Uterus (tissue), 2 donors: ENCODE measurements at regions not wholly inside any gene's neighbourhood (a gene's known extent, or its start where the extent isn't known, plus 50 kb on each side); places are given as distances from the start of the nearest gene placed in this dataset.
A peak's percentile ranks its signal among the peaks of the same experiment; 100 is the strongest.

ENCODE experiments used
- POLR2A ChIP-seq, 2 donors: fragments of 450-650 bp; IDR thresholded peaks; one replicate each; pipeline ENCODE4 v1.6.1; 2016; ENCODE audit warnings: antibody characterized with exemption in 2 of 2, mild to moderate bottlenecking in 1 of 2, moderate library complexity in 1 of 2
- TF ChIP-seq, protein P1 (sequence below), 4 experiments: fragments of 200-600 bp in 2 of 4; fragments of 450-650 bp in 2 of 4; sonication (generic) in 2 of 4; IDR thresholded peaks; one replicate each; pipeline ENCODE4 v1.5.1; 2016 to 2019; ENCODE audit warnings: antibody characterized with exemption in 4 of 4, mild to moderate bottlenecking in 2 of 4, moderate library complexity in 1 of 4

DNA sequence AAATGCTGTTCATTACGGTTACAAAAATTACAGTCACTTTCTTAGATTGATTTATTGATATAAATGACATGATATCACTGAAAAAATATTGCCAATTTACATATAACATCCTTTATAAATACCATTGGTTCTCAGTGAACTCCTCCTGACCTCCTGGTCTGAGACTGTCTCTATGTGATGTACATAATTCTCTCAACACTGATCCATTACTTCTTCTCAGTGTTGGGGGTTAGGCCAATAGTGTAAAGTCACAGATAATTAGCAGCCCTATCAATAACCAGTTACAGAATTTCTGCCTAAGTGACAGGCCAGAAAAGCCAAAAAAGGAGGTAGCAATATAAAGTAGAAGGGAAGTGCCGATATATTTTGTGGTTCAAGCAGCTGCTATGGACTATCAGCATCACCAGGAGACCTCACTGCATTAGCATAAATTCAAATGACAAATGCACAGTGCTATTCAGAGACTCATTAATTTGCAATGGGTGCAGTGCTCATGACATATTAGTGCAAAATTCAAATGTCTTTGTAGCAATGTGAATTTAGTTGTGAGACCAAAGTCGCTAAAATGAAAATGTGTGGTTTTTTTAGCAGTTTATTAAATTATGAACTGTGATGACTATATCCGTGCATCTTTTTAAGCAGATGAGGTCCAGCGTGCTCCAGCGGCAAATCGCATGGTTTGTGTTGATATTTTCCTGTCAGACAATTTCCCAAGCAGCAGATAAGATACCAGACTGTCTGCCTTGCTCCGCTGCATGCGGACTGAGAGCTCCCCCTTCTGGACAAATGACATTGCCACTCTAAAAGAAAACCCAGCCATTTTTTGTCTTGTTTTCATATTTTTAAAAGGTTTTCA is 144.6 kb downstream of the CETN3 start:
- TF ChIP-seq, protein P1, sequence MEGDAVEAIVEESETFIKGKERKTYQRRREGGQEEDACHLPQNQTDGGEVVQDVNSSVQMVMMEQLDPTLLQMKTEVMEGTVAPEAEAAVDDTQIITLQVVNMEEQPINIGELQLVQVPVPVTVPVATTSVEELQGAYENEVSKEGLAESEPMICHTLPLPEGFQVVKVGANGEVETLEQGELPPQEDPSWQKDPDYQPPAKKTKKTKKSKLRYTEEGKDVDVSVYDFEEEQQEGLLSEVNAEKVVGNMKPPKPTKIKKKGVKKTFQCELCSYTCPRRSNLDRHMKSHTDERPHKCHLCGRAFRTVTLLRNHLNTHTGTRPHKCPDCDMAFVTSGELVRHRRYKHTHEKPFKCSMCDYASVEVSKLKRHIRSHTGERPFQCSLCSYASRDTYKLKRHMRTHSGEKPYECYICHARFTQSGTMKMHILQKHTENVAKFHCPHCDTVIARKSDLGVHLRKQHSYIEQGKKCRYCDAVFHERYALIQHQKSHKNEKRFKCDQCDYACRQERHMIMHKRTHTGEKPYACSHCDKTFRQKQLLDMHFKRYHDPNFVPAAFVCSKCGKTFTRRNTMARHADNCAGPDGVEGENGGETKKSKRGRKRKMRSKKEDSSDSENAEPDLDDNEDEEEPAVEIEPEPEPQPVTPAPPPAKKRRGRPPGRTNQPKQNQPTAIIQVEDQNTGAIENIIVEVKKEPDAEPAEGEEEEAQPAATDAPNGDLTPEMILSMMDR (IDR thresholded peaks at IDR 0.05), result peak; percentile 72 to 96 (median 84)
- no peak for TF ChIP-seq POLR2A (IDR thresholded peaks at IDR 0.05)
